ENCODE measurements at regions not wholly inside any gene's neighbourhood (a gene's known extent, or its start where the extent isn't known, plus 50 kb on each side); places are given as distances from the start of the nearest gene placed in this dataset.

- DNase-seq: no peak
- TF ChIP-seq EP300 (IDR thresholded peaks at IDR 0.05): no peak
- TF ChIP-seq CTCF (IDR thresholded peaks at IDR 0.05): no peak
- Histone ChIP-seq H3K4me1 (ENCODE audit: insufficient read depth) (no peaks in the 10 kb centered on the region), H3K4me3 (no peak overlapping the region), H3K27ac (no peak overlapping the region), H3K9me3 (no peaks in the 10 kb centered on the region), H3K27me3 (no peaks in the 10 kb centered on the region), H3K36me3 (no peaks in the 10 kb centered on the region)
- intact Hi-C loops (cut with DNase I): no loop called here
- WGBS, 3 donors: 59 to 63% (median 63%) methylated on average over 1 of the region's 1 CpG
These were observed 66.3 kb downstream of the NR2F1 start for GRCh38 chr5:93649234-93649900.

DNA sequence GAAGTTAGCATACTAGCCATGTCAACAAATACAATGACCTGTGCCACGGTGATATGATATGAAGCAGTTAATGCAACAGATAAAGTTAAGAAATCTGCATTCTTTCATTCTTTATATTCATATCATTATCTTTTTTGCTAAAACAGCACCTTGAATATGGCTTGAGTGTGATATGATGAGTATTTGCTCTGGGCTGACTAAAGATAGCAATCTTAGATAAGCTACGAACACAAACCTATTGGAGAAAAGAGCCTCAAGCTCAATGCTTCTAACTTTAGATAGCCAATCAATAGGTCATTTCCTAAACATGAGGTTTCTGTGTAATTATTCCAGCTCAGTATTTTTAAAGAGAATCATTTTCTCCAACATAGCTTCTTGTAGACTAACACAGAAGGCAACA lies 61.7 kb downstream of the NR2F1 start:
- no peak overlapping the region for H3K27ac ChIP-seq
- no peaks in the 10 kb centered on the region for H3K36me3 ChIP-seq
- H3K4me3 ChIP-seq: no peak overlapping the region
- H3K4me1 ChIP-seq (ENCODE audit: insufficient read depth): no peaks in the 10 kb centered on the region
- 94 to 96% (median 96%) methylated on average over 2 of the region's 2 CpGs for WGBS, 3 donors
- intact Hi-C loops (cut with DNase I): no loop called here
- H3K27me3 ChIP-seq: no peaks in the 10 kb centered on the region
- H3K9me3 ChIP-seq: no peaks in the 10 kb centered on the region
- DNase-seq: no peak
- no peak for TF ChIP-seq CTCF (IDR thresholded peaks at IDR 0.05)
- TF ChIP-seq POLR2A (IDR thresholded peaks at IDR 0.05): no peak
- TF ChIP-seq EP300 (IDR thresholded peaks at IDR 0.05): no peak

All from ovary (tissue), 7 donors.